Thyroid gland (tissue), 4 donors: ENCODE measurements at regions not wholly inside any gene's neighbourhood (a gene's known extent, or its start where the extent isn't known, plus 50 kb on each side); places are given as distances from the start of the nearest gene placed in this dataset.

Experiments used
- POLR2A ChIP-seq, 2 donors: fragments of 450-650 bp; IDR thresholded peaks; one replicate each; pipeline ENCODE4 v1.6.1; 2017; ENCODE audit warnings: antibody characterized with exemption in 2 of 2, mild to moderate bottlenecking in 2 of 2, moderate library complexity in 1 of 2
- TF ChIP-seq, protein P1 (sequence below), 6 experiments: fragments of 200-600 bp in 3 of 6; fragments of 450-650 bp in 3 of 6; sonication (generic) in 3 of 6; IDR thresholded peaks; one replicate each; pipeline ENCODE4 v1.5.1; 2016 to 2019; ENCODE audit warnings: antibody characterized with exemption in 6 of 6, mild to moderate bottlenecking in 2 of 6, inconsistent platforms in 1 of 6, moderate library complexity in 1 of 6

DNA sequence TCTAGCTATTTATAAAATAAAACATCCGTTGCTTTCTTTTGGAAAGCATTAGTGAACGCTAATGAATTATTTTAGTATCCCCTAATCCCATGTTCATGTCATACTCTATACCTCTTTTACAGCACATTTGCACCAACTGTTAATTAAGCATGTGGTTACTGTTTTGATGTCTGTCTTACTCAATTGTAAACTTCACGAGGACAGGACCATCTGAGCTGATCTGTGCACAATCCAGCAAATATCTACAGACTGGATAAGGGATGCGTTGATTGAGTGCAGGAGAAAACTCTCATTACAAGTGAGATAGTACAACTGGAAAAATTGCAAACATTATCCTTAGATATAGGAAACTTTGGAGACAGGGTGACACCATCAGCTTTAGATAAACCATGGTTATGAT lies 201.1 kb downstream of the PCDH20 start:
- no peak for TF ChIP-seq POLR2A (IDR thresholded peaks at IDR 0.05)
- TF ChIP-seq, protein P1, sequence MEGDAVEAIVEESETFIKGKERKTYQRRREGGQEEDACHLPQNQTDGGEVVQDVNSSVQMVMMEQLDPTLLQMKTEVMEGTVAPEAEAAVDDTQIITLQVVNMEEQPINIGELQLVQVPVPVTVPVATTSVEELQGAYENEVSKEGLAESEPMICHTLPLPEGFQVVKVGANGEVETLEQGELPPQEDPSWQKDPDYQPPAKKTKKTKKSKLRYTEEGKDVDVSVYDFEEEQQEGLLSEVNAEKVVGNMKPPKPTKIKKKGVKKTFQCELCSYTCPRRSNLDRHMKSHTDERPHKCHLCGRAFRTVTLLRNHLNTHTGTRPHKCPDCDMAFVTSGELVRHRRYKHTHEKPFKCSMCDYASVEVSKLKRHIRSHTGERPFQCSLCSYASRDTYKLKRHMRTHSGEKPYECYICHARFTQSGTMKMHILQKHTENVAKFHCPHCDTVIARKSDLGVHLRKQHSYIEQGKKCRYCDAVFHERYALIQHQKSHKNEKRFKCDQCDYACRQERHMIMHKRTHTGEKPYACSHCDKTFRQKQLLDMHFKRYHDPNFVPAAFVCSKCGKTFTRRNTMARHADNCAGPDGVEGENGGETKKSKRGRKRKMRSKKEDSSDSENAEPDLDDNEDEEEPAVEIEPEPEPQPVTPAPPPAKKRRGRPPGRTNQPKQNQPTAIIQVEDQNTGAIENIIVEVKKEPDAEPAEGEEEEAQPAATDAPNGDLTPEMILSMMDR (IDR thresholded peaks at IDR 0.05) = no peak
